Neural progenitor cell (in vitro differentiated cells): ENCODE measurements at regions not wholly inside any gene's neighbourhood (a gene's known extent, or its start where the extent isn't known, plus 50 kb on each side); places are given as distances from the start of the nearest gene placed in this dataset.

Experiments
- DNase-seq: peaks from one replicate; pipeline ENCODE4 v3.0.0-alpha.2; 2016; ENCODE audit warnings: low spot score
- H2AFZ ChIP-seq: fragments of 200-600 bp; sonication (generic); replicated peaks from 2 replicates; pipeline ENCODE4 v1.6.1; 2016; ENCODE audit warnings: antibody characterized with exemption
- H3F3A ChIP-seq: fragments of 200-600 bp; sonication (generic); 2 replicates; pipeline ENCODE4 v1.6.1; 2016; ENCODE audit warnings: antibody characterized with exemption, low read depth
- H3K27ac ChIP-seq: fragments of 200-600 bp; sonication (generic); 2 replicates; pipeline ENCODE4 v1.5.1; 2016; ENCODE audit warnings: mild to moderate bottlenecking
- H3K27me3 ChIP-seq: fragments of 200-600 bp; sonication (generic); 2 replicates; pipeline ENCODE4 v1.6.1; 2016; ENCODE audit warnings: mild to moderate bottlenecking, moderate library complexity
- H3K36me3 ChIP-seq: fragments of 200-600 bp; sonication (generic); 2 replicates; pipeline ENCODE4 v1.5.1; 2016
- H3K4me1 ChIP-seq: fragments of 200-600 bp; sonication (generic); 2 replicates; pipeline ENCODE4 v1.6.1; 2016; ENCODE audit warnings: mixed run types
- H3K4me2 ChIP-seq: fragments of 200-600 bp; sonication (generic); 2 replicates; pipeline ENCODE4 v1.6.1; 2016
- H3K4me3 ChIP-seq: fragments of 200-600 bp; sonication (generic); 2 replicates; pipeline ENCODE4 v1.5.1; 2016
- H3K79me2 ChIP-seq: fragments of 200-600 bp; sonication (generic); 2 replicates; pipeline ENCODE4 v1.6.1; 2016; ENCODE audit warnings: low read depth
- H3K9ac ChIP-seq: fragments of 200-600 bp; sonication (generic); 2 replicates; pipeline ENCODE4 v1.6.1; 2016
- H3K9me3 ChIP-seq: fragments of 200-600 bp; sonication (generic); 2 replicates; pipeline ENCODE4 v1.5.1; 2016; ENCODE audit warnings: low read depth
- H4K20me1 ChIP-seq: fragments of 200-600 bp; sonication (generic); 2 replicates; pipeline ENCODE4 v1.6.1; 2016; ENCODE audit warnings: low read depth
- H3K27ac Mint-ChIP-seq: 3 replicates; pipeline ENCODE4 v1.8.0; 2021; ENCODE audit warnings: mixed read lengths
- H3K27me3 Mint-ChIP-seq: 2 replicates; pipeline ENCODE4 v1.8.0; 2022; ENCODE audit warnings: low read depth, mild to moderate bottlenecking, inconsistent platforms, moderate library complexity, mixed read lengths; ENCODE audit not compliant: insufficient read depth
- H3K36me3 Mint-ChIP-seq: 3 replicates; pipeline ENCODE4 v1.8.0; 2021; ENCODE audit warnings: mixed read lengths
- H3K4me1 Mint-ChIP-seq: 3 replicates; pipeline ENCODE4 v1.8.0; 2021; ENCODE audit warnings: mixed read lengths
- H3K4me3 Mint-ChIP-seq: 3 replicates; pipeline ENCODE4 v1.8.0; 2021; ENCODE audit warnings: mild to moderate bottlenecking, moderate library complexity, mixed read lengths
- H3K9me3 Mint-ChIP-seq: 3 replicates; pipeline ENCODE4 v1.8.0; 2020; ENCODE audit warnings: mixed read lengths
- CTCF ChIP-seq: fragments of 200-600 bp; sonication (generic); IDR thresholded peaks from 2 replicates; pipeline ENCODE4 v1.5.1; 2017; ENCODE audit warnings: antibody characterized with exemption, mild to moderate bottlenecking
- EZH2 ChIP-seq: fragments of 200-600 bp; sonication (generic); IDR thresholded peaks from 2 replicates; pipeline ENCODE4 v1.6.1; 2017; ENCODE audit warnings: antibody characterized with exemption, mild to moderate bottlenecking, moderate library complexity
- EZH2phosphoT487 ChIP-seq: fragments of 200-600 bp; sonication (generic); IDR thresholded peaks from 2 replicates; pipeline ENCODE4 v1.6.1; 2017; ENCODE audit warnings: antibody characterized with exemption

- Mint-ChIP-seq H3K27me3 (peaks cover 15% of the 10 kb centered on the region), H3K4me1 (no peaks in the 10 kb centered on the region), H3K27ac (no peak overlapping the region), H3K9me3 (no peaks in the 10 kb centered on the region), H3K36me3 (no peaks in the 10 kb centered on the region), H3K4me3 (no peak overlapping the region)
- no peak overlapping the region for H2AFZ ChIP-seq
- no peaks in the 10 kb centered on the region for H3K27me3 ChIP-seq
- H3K36me3 ChIP-seq: no peaks in the 10 kb centered on the region
- H3K4me1 ChIP-seq: no peaks in the 10 kb centered on the region
- TF ChIP-seq CTCF (no peak), EZH2phosphoT487 (no peak), EZH2 (no peak)
- no peak overlapping the region for H3K9ac ChIP-seq
- H3K4me3 ChIP-seq: no peak overlapping the region
- H3K79me2 ChIP-seq: no peaks in the 10 kb centered on the region
- no peak overlapping the region for H3K27ac ChIP-seq
- no peaks in the 10 kb centered on the region for H3F3A ChIP-seq
- no peaks in the 10 kb centered on the region for H3K9me3 ChIP-seq
- H3K4me2 ChIP-seq: no peak overlapping the region
- H4K20me1 ChIP-seq: no peaks in the 10 kb centered on the region
- DNase-seq: no peak
These were observed 201.1 kb upstream of the MVB12B start for GRCh38 chr9:126125577-126125976.

DNA sequence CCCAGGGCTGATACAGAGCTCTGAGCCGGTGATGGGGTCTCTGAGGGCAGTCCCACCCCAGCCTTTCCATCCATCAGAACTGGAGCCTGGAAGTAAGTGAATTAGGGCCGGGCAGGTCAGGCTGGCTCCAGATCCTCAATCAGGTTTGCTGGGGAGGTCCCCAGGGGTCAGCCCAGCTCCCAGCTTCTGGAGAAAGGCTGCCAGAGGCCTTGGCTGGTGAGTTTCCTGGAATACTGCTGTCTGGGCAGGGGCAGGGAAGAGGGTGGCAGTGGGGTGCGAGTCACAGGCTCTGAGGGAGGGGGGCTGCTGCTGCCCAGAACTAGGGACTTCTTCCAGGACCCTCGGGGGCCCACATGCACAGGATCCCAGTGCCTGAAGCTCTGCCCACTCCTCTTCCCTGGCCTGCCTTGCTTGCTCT is 200.6 kb upstream of the MVB12B start:
- no peaks in the 10 kb centered on the region for H3K27me3 ChIP-seq
- Mint-ChIP-seq H3K4me1 (no peaks in the 10 kb centered on the region), H3K4me3 (no peak overlapping the region), H3K36me3 (no peaks in the 10 kb centered on the region), H3K9me3 (no peaks in the 10 kb centered on the region), H3K27me3 (peaks cover 17% of the 10 kb centered on the region), H3K27ac (no peak overlapping the region)
- H3K4me2 ChIP-seq: no peak overlapping the region
- TF ChIP-seq EZH2 (no peak), EZH2phosphoT487 (no peak), CTCF (no peak)
- H3K9ac ChIP-seq: no peak overlapping the region
- no peak overlapping the region for H3K27ac ChIP-seq
- no peaks in the 10 kb centered on the region for H3K9me3 ChIP-seq
- no peaks in the 10 kb centered on the region for H4K20me1 ChIP-seq
- no peak overlapping the region for H3K4me3 ChIP-seq
- DNase-seq: no peak
- H2AFZ ChIP-seq: no peak overlapping the region
- no peaks in the 10 kb centered on the region for H3K4me1 ChIP-seq
- no peaks in the 10 kb centered on the region for H3F3A ChIP-seq
- H3K79me2 ChIP-seq: no peaks in the 10 kb centered on the region
- H3K36me3 ChIP-seq: no peaks in the 10 kb centered on the region

DNA sequence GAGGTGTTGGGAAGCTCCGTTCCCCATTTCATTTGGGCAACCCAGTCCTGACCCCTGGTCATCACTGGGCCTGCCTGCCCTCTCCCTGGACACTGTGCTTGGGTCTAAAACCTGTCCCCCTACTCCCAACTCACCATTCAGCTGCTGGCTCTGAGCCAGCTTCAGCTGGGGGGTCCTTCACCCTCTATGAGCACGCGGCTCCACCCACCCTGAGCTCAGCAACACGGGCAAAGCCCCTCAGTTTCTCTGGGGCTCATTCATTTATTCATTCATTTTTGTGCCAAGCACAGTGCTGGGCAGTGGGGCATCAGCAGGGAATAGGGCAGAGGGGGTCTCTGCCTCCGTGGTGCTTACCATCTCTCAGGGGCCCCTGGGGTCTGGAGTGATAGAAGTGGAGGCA is 199.8 kb upstream of the MVB12B start:
- Histone ChIP-seq H3K9ac (no peak overlapping the region), H4K20me1 (no peaks in the 10 kb centered on the region), H3K36me3 (no peaks in the 10 kb centered on the region), H2AFZ (no peak overlapping the region), H3K79me2 (no peaks in the 10 kb centered on the region), H3F3A (no peaks in the 10 kb centered on the region), H3K4me1 (no peaks in the 10 kb centered on the region), H3K27ac (no peak overlapping the region), H3K4me3 (no peak overlapping the region), H3K9me3 (no peaks in the 10 kb centered on the region), H3K4me2 (no peak overlapping the region), H3K27me3 (no peaks in the 10 kb centered on the region)
- no peak overlapping the region for H3K27ac Mint-ChIP-seq
- no peak overlapping the region for H3K4me3 Mint-ChIP-seq
- no peak for DNase-seq
- no peaks in the 10 kb centered on the region for H3K9me3 Mint-ChIP-seq
- no peaks in the 10 kb centered on the region for H3K36me3 Mint-ChIP-seq
- no peaks in the 10 kb centered on the region for H3K4me1 Mint-ChIP-seq
- H3K27me3 Mint-ChIP-seq: peaks cover 18% of the 10 kb centered on the region
- TF ChIP-seq EZH2phosphoT487 (no peak), EZH2 (no peak), CTCF (no peak)

DNA sequence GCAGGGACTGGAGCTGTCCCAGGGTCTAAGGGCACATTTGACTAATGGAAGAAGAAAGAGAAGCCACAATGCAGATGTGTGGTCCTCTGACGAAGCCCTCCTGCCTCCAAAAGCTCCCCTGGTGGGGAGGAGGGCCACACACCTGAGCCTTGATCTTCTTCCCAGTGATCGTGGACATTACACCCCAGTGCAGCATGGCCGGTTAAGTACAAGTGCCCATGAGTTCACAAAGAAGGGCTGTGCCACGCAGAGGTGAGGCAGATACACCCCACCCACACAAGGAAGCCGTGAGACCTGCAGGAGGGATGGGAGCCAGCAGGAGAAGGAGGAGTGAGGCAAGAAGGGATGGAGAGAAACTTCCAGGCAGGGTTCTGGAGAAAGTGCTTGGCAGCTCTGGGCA is 199.0 kb upstream of the MVB12B start:
- H3K27ac Mint-ChIP-seq: no peak overlapping the region
- H3K9me3 Mint-ChIP-seq: peaks cover under 1% of the 10 kb centered on the region
- no peaks in the 10 kb centered on the region for H3K36me3 Mint-ChIP-seq
- H3K27me3 ChIP-seq: no peaks in the 10 kb centered on the region
- H3K27ac ChIP-seq: no peak overlapping the region
- no peaks in the 10 kb centered on the region for H4K20me1 ChIP-seq
- H3K9ac ChIP-seq: no peak overlapping the region
- H3K36me3 ChIP-seq: no peaks in the 10 kb centered on the region
- no peaks in the 10 kb centered on the region for H3F3A ChIP-seq
- TF ChIP-seq CTCF (no peak), EZH2phosphoT487 (no peak), EZH2 (no peak)
- H3K79me2 ChIP-seq: no peaks in the 10 kb centered on the region
- H3K9me3 ChIP-seq: peaks cover under 1% of the 10 kb centered on the region
- H3K4me1 Mint-ChIP-seq: no peaks in the 10 kb centered on the region
- no peak overlapping the region for H3K4me3 Mint-ChIP-seq
- H3K4me2 ChIP-seq: no peak overlapping the region
- no peak overlapping the region for H2AFZ ChIP-seq
- H3K4me3 ChIP-seq: no peak overlapping the region
- no peaks in the 10 kb centered on the region for H3K4me1 ChIP-seq
- DNase-seq: no peak
- H3K27me3 Mint-ChIP-seq: peaks cover 20% of the 10 kb centered on the region
